Ishikawa (cell line): ENCODE measurements at regions not wholly inside any gene's neighbourhood (a gene's known extent, or its start where the extent isn't known, plus 50 kb on each side); places are given as distances from the start of the nearest gene placed in this dataset.

Source experiments
- CEBPB ChIP-seq: IDR thresholded peaks from 2 replicates; pipeline ENCODE4 v1.6.1; 2012
- FOXM1 ChIP-seq: IDR thresholded peaks from 2 replicates; pipeline ENCODE4 v1.6.1; 2012; ENCODE audit warnings: low read depth, borderline replicate concordance
- RAD21 ChIP-seq: IDR thresholded peaks from 2 replicates; pipeline ENCODE4 v1.6.1; 2012; ENCODE audit warnings: low read depth
- ZBTB7A ChIP-seq: IDR thresholded peaks from 2 replicates; pipeline ENCODE4 v1.6.1; 2012; ENCODE audit warnings: low read depth

DNA sequence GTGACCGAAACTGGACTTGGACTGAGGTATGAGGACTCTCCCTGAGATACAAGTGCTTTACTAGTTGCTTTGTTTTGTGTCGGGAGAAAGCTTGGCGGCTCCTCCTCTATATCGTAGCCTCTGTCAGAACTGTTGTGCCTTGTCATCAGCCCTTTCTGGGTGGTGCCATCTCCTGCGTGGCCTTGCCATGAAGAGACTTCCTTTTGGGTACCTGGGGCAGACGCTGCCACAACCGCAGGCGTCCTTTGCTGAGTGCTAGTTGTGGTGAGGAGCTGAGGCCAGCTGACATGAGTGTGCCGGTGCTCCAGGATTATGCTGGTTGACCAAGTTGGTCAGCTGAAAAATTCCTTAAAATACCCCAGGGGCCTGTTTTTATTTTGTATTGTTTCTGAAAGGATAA is 124.5 kb downstream of the AKAP11 start:
- TF ChIP-seq RAD21 (no peak), CEBPB (no peak), ZBTB7A (no peak), FOXM1 (no peak)
